ENCODE measurements at regions not wholly inside any gene's neighbourhood (a gene's known extent, or its start where the extent isn't known, plus 50 kb on each side); places are given as distances from the start of the nearest gene placed in this dataset.
"Not testable (repeated sequence)": the region's sequence is repeated elsewhere in the genome, so short reads cannot be mapped to it uniquely, and the experiment has no call there.

- TF ChIP-seq EGR1 (IDR thresholded peaks at IDR 0.05; ENCODE audit: borderline replicate concordance, low read depth, low read length); CTCF (IDR thresholded peaks at IDR 0.05; ENCODE audit: control extremely low read depth in 1 of 3, insufficient read depth in 1 of 3, low read depth in 1 of 3, low read length in 3 of 3); EZH2 (IDR thresholded peaks at IDR 0.05; ENCODE audit: low read depth, low read length, severe bottlenecking); POLR2A (IDR thresholded peaks at IDR 0.05; ENCODE audit: control extremely low read depth in 1 of 2, low read depth in 2 of 2, low read length in 2 of 2); RFX5 (IDR thresholded peaks at IDR 0.05; ENCODE audit: borderline replicate concordance, low read depth, low read length); KDM5A (IDR thresholded peaks at IDR 0.05; ENCODE audit: low read length); USF2 (IDR thresholded peaks at IDR 0.05; ENCODE audit: low read length); CBX8 (IDR thresholded peaks at IDR 0.05; ENCODE audit: borderline replicate concordance, low read depth, low read length); TAF1 (IDR thresholded peaks at IDR 0.05; ENCODE audit: low read depth, low read length): not testable (repeated sequence)
These were observed 1511.1 kb upstream of the TPTE start for GRCh38 chr21:9010121-9010795.

Measured in H1 (cell line).